Neural progenitor cell (in vitro differentiated cells): ENCODE measurements at regions not wholly inside any gene's neighbourhood (a gene's known extent, or its start where the extent isn't known, plus 50 kb on each side); places are given as distances from the start of the nearest gene placed in this dataset.

ENCODE experiments used
- EZH2 ChIP-seq: fragments of 200-600 bp; sonication (generic); IDR thresholded peaks from 2 replicates; pipeline ENCODE4 v1.6.1; 2017; ENCODE audit warnings: antibody characterized with exemption, mild to moderate bottlenecking, moderate library complexity
- TF ChIP-seq, protein P1 (sequence below): fragments of 200-600 bp; sonication (generic); IDR thresholded peaks from 2 replicates; pipeline ENCODE4 v1.5.1; 2017; ENCODE audit warnings: antibody characterized with exemption, mild to moderate bottlenecking

DNA sequence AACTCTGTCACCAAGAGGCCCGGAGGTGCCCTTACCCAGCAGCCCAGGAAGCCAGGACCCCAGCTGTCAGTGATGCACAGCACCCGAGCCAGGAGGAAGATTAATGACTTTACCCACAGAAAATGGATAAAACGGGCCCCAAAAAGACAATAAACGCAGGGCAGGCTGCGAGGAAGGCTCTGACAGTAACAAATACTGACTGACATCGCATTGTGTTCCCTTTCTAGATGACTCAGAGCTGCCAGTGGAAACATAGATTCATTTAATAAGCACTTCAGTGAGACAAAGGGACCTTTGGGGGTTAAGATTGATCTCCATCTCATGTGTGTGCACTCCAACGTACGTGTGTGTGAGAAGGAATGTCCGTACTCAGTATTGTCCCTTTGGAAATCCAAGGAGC, 225.3 kb upstream of the PPP2R3A start:
- TF ChIP-seq, protein P1, sequence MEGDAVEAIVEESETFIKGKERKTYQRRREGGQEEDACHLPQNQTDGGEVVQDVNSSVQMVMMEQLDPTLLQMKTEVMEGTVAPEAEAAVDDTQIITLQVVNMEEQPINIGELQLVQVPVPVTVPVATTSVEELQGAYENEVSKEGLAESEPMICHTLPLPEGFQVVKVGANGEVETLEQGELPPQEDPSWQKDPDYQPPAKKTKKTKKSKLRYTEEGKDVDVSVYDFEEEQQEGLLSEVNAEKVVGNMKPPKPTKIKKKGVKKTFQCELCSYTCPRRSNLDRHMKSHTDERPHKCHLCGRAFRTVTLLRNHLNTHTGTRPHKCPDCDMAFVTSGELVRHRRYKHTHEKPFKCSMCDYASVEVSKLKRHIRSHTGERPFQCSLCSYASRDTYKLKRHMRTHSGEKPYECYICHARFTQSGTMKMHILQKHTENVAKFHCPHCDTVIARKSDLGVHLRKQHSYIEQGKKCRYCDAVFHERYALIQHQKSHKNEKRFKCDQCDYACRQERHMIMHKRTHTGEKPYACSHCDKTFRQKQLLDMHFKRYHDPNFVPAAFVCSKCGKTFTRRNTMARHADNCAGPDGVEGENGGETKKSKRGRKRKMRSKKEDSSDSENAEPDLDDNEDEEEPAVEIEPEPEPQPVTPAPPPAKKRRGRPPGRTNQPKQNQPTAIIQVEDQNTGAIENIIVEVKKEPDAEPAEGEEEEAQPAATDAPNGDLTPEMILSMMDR: no peak
- TF ChIP-seq EZH2: no peak
